Kidney glomerular epithelial cell (primary cell): ENCODE measurements at regions not wholly inside any gene's neighbourhood (a gene's known extent, or its start where the extent isn't known, plus 50 kb on each side); places are given as distances from the start of the nearest gene placed in this dataset.

Source experiments
- DNase-seq: peaks from one replicate; lab custom pipeline; 2025; lab: John Stamatoyannopoulos, UW

GRCh38 chr12:97924122-97924521 lies 461.5 kb downstream of the RMST start:
- no peak for DNase-seq

GRCh38 chr12:97927977-97928376 lies 465.4 kb downstream of the RMST start:
- no peak for DNase-seq

- no peak for DNase-seq
Measured at GRCh38 chr12:97936165-97936564, 473.6 kb downstream of the RMST start.

GRCh38 chr12:97938031-97938430 lies 475.4 kb downstream of the RMST start:
- DNase-seq = no peak

GRCh38 chr12:97939156-97939555 lies 476.6 kb downstream of the RMST start:
- no peak for DNase-seq

- no peak for DNase-seq
Measured at GRCh38 chr12:97940105-97940504, 477.5 kb downstream of the RMST start.

- peak; percentile 23 for DNase-seq
Measured at GRCh38 chr12:97940629-97941028, 478.0 kb downstream of the RMST start.

GRCh38 chr12:97941686-97942354 lies 479.2 kb downstream of the RMST start:
- no peak for DNase-seq

GRCh38 chr12:97943359-97943758 lies 480.8 kb downstream of the RMST start:
- no peak for DNase-seq

- no peak for DNase-seq
Measured at GRCh38 chr12:97944576-97944975, 482.0 kb downstream of the RMST start.

GRCh38 chr12:97946701-97947100 lies 484.1 kb downstream of the RMST start:
- no peak for DNase-seq

- no peak for DNase-seq
Measured at GRCh38 chr12:97948591-97948990, 486.0 kb downstream of the RMST start.

GRCh38 chr12:97951239-97951638 lies 488.6 kb downstream of the RMST start:
- no peak for DNase-seq

GRCh38 chr12:97951717-97952116 lies 489.1 kb downstream of the RMST start:
- no peak for DNase-seq

- no peak for DNase-seq
Measured at GRCh38 chr12:97957109-97957508, 494.5 kb downstream of the RMST start.

GRCh38 chr12:97960225-97960624 lies 497.6 kb downstream of the RMST start:
- no peak for DNase-seq

GRCh38 chr12:97960741-97961608 lies 498.4 kb downstream of the RMST start:
- peak; percentile 37 for DNase-seq

- DNase-seq = no peak
Measured at GRCh38 chr12:97967831-97968230, 505.2 kb downstream of the RMST start.

- DNase-seq = no peak
Measured at GRCh38 chr12:97968641-97969197, 506.1 kb downstream of the RMST start.

GRCh38 chr12:97977870-97978405 lies 515.3 kb downstream of the RMST start:
- DNase-seq = no peak

- no peak for DNase-seq
Measured at GRCh38 chr12:97982684-97983083, 520.1 kb downstream of the RMST start.

- no peak for DNase-seq
Measured at GRCh38 chr12:97983796-97984195, 521.2 kb downstream of the RMST start.

GRCh38 chr12:97984436-97984835 lies 521.8 kb downstream of the RMST start:
- DNase-seq = no peak
